ENCODE measurements at regions not wholly inside any gene's neighbourhood (a gene's known extent, or its start where the extent isn't known, plus 50 kb on each side); places are given as distances from the start of the nearest gene placed in this dataset.

DNA sequence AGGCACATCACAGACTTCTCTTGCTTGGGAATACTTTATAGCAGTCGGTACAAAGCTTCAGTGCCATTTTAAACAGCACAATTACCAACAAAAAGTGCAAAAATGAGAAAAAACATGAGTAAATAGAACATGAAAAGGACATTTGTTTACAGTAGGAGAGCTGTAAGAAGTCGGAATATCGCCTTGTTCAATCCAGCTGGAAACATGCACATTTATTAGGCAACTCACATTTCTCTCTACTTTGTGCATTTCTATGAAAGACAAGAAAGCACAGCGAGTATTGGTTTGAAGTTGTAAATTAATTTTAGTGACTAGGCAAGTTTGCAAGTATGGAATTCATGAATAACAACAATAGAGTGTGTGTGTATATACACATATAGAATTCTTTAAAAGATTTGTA, 484.7 kb downstream of the DACH1 start:
- H3K27me3 ChIP-seq (ENCODE audit: control insufficient read depth in 1 of 2, insufficient read depth in 1 of 2, low read length in 2 of 2) = no peaks in the 10 kb centered on the region

DNA sequence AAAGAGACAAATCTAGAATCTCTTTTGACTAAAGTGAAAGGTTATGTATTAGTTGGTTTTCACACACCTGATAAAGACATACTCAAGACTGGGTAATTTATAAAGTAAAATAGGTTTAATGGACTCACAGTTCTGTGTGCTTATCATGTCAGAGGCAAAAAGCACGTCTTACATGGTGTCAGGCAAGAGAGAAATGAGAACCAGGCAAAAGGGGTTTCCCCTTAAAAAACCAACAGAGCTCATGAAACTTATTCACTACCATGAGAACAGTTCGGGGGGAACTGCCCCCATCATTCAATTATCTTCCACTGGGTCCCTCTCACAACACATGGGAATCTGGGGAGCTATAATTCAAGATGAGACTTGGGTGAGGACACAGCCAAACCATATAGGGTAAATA, 486.8 kb downstream of the DACH1 start:
- H3K27me3 ChIP-seq (ENCODE audit: control insufficient read depth in 1 of 2, insufficient read depth in 1 of 2, low read length in 2 of 2) = no peaks in the 10 kb centered on the region
- H3K36me3 ChIP-seq (ENCODE audit: control insufficient read depth in 1 of 2, insufficient read depth in 2 of 2, low read depth in 1 of 2, low read length in 2 of 2) = no peaks in the 10 kb centered on the region
- no peak overlapping the region for H3K4me3 ChIP-seq (ENCODE audit: insufficient read depth in 1 of 2, low read depth in 1 of 2, low read length in 2 of 2)
- H2AK5ac ChIP-seq (ENCODE audit: low read length, severe bottlenecking) = no peak overlapping the region
- H3K4me2 ChIP-seq (ENCODE audit: low read length, poor library complexity, severe bottlenecking) = no peak overlapping the region
- H2AFZ ChIP-seq (ENCODE audit: low read depth, low read length) = no peak overlapping the region
- no peak overlapping the region for H3K9ac ChIP-seq (ENCODE audit: low read length)
- H3K4me1 ChIP-seq (ENCODE audit: control insufficient read depth, insufficient read depth, low read depth, low read length) = no peaks in the 10 kb centered on the region
- WGBS = 89% methylated on average over 1 of the region's 2 CpGs
- H2BK120ac ChIP-seq (ENCODE audit: low read depth, low read length) = no peak overlapping the region
- no peak overlapping the region for H3K14ac ChIP-seq (ENCODE audit: low read length in 2 of 2)
- no peak overlapping the region for H2BK12ac ChIP-seq (ENCODE audit: low read length in 2 of 2)
- H4K91ac ChIP-seq (ENCODE audit: low read length) = no peak overlapping the region
- H3K79me1 ChIP-seq (replicated peaks; ENCODE audit: low read length, poor library complexity, severe bottlenecking) = no peaks in the 10 kb centered on the region
- H3K9me3 ChIP-seq (ENCODE audit: control insufficient read depth, low read length) = no peaks in the 10 kb centered on the region
- no peak overlapping the region for H2BK15ac ChIP-seq (ENCODE audit: low read depth, poor library complexity, severe bottlenecking)
- no peak overlapping the region for H3K18ac ChIP-seq (ENCODE audit: low read depth in 1 of 2, low read length in 2 of 2)
- H3K27ac ChIP-seq (ENCODE audit: low read length, poor library complexity, severe bottlenecking) = no peak overlapping the region
- no peak overlapping the region for H2BK5ac ChIP-seq (ENCODE audit: low read depth, low read length, poor library complexity, severe bottlenecking)
- no peak overlapping the region for H3K4ac ChIP-seq (ENCODE audit: low read depth in 1 of 2, low read length in 2 of 2)
- H3K23ac ChIP-seq (ENCODE audit: low read length in 2 of 2) = no peak overlapping the region
- H4K8ac ChIP-seq (ENCODE audit: low read length) = no peak overlapping the region
- no peak for DNase-seq

More for the DNA sequence above, 484.7 kb downstream of the DACH1 start:
- H3K4me1 ChIP-seq (ENCODE audit: control insufficient read depth, insufficient read depth, low read depth, low read length) = no peaks in the 10 kb centered on the region
- H4K8ac ChIP-seq (ENCODE audit: low read length) = no peak overlapping the region
- DNase-seq = no peak
- no peak overlapping the region for H3K4ac ChIP-seq (ENCODE audit: low read depth in 1 of 2, low read length in 2 of 2)
- no peak overlapping the region for H3K4me3 ChIP-seq (ENCODE audit: insufficient read depth in 1 of 2, low read depth in 1 of 2, low read length in 2 of 2)
- 100% methylated on average over 2 of the region's 4 CpGs for WGBS
- H3K14ac ChIP-seq (ENCODE audit: low read length in 2 of 2) = no peak overlapping the region
- no peak overlapping the region for H3K9ac ChIP-seq (ENCODE audit: low read length)
- no peak overlapping the region for H2AK5ac ChIP-seq (ENCODE audit: low read length, severe bottlenecking)
- H3K18ac ChIP-seq (ENCODE audit: low read depth in 1 of 2, low read length in 2 of 2) = no peak overlapping the region
- no peak overlapping the region for H2AFZ ChIP-seq (ENCODE audit: low read depth, low read length)
- no peak overlapping the region for H3K23ac ChIP-seq (ENCODE audit: low read length in 2 of 2)
- no peak overlapping the region for H2BK12ac ChIP-seq (ENCODE audit: low read length in 2 of 2)
- H3K36me3 ChIP-seq (ENCODE audit: control insufficient read depth in 1 of 2, insufficient read depth in 2 of 2, low read depth in 1 of 2, low read length in 2 of 2) = no peaks in the 10 kb centered on the region
- H3K27ac ChIP-seq (ENCODE audit: low read length, poor library complexity, severe bottlenecking) = no peak overlapping the region
- no peaks in the 10 kb centered on the region for H3K79me1 ChIP-seq (replicated peaks; ENCODE audit: low read length, poor library complexity, severe bottlenecking)
- H4K91ac ChIP-seq (ENCODE audit: low read length) = no peak overlapping the region
- H2BK5ac ChIP-seq (ENCODE audit: low read depth, low read length, poor library complexity, severe bottlenecking) = no peak overlapping the region
- H3K9me3 ChIP-seq (ENCODE audit: control insufficient read depth, low read length) = no peaks in the 10 kb centered on the region
- no peak overlapping the region for H2BK120ac ChIP-seq (ENCODE audit: low read depth, low read length)
- no peak overlapping the region for H3K4me2 ChIP-seq (ENCODE audit: low read length, poor library complexity, severe bottlenecking)
- no peak overlapping the region for H2BK15ac ChIP-seq (ENCODE audit: low read depth, poor library complexity, severe bottlenecking)

DNA sequence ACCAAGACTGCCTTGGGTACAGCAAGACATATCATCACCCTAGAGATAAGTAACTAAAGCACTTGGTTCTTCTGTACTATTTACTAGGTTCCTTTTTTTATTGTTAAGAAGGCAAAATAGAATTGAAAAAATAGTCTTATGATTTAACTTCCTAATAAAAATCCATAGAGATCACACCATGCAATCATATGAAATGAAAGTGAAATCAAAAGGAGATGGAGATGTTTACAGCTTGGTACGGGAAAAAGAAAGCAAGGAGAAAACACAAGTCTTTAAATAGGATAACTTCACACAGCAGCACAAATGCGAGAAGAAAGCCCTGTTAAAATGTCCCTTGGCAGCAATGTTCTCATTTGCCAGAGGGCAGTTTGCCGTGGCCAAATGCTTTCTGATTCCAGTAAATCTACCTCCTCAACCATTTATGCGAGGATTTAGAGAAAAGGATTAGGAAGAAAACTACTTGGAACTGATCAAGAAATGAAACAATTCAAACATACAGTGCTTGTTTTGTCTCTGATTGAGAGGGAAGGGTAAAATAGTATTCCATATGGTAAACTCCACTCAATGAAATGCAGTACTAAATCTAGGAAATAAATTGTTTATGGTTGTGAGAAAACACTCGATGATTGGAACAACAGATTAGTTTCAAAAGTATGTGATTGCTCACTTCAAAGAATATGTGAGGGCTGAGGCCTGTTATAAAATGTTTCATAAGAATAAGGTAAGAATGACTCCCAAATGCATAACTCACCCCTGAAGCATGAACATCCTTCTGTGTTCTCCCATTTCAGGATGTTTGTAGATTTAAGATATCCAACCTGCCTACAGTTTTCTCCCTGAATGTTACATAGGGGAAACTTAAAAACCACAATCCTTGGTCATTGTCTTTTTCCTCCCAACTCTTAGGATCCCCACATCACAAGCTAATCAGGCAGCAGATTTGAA, 487.8 kb downstream of the DACH1 start:
- Histone ChIP-seq H3K4me1 (ENCODE audit: control insufficient read depth, insufficient read depth, low read depth, low read length) (no peaks in the 10 kb centered on the region), H2BK15ac (ENCODE audit: low read depth, poor library complexity, severe bottlenecking) (no peak overlapping the region), H4K8ac (ENCODE audit: low read length) (no peak overlapping the region), H3K27me3 (ENCODE audit: control insufficient read depth in 1 of 2, insufficient read depth in 1 of 2, low read length in 2 of 2) (no peaks in the 10 kb centered on the region), H2BK120ac (ENCODE audit: low read depth, low read length) (no peak overlapping the region), H3K79me1 (replicated peaks; ENCODE audit: low read length, poor library complexity, severe bottlenecking) (no peaks in the 10 kb centered on the region), H3K9me3 (ENCODE audit: control insufficient read depth, low read length) (no peaks in the 10 kb centered on the region), H2AK5ac (ENCODE audit: low read length, severe bottlenecking) (no peak overlapping the region), H3K14ac (ENCODE audit: low read length in 2 of 2) (no peak overlapping the region), H3K36me3 (ENCODE audit: control insufficient read depth in 1 of 2, insufficient read depth in 2 of 2, low read depth in 1 of 2, low read length in 2 of 2) (no peaks in the 10 kb centered on the region), H2BK5ac (ENCODE audit: low read depth, low read length, poor library complexity, severe bottlenecking) (no peak overlapping the region), H3K4me3 (ENCODE audit: insufficient read depth in 1 of 2, low read depth in 1 of 2, low read length in 2 of 2) (peak overlapping the region in 1 of 2 experiments; percentile 60), H3K18ac (ENCODE audit: low read depth in 1 of 2, low read length in 2 of 2) (no peak overlapping the region), H3K27ac (ENCODE audit: low read length, poor library complexity, severe bottlenecking) (no peak overlapping the region), H4K91ac (ENCODE audit: low read length) (no peak overlapping the region), H3K4ac (ENCODE audit: low read depth in 1 of 2, low read length in 2 of 2) (no peak overlapping the region), H2AFZ (ENCODE audit: low read depth, low read length) (no peak overlapping the region), H3K9ac (ENCODE audit: low read length) (peak overlapping the region; percentile 60), H2BK12ac (ENCODE audit: low read length in 2 of 2) (no peak overlapping the region), H3K23ac (ENCODE audit: low read length in 2 of 2) (no peak overlapping the region), H3K4me2 (ENCODE audit: low read length, poor library complexity, severe bottlenecking) (no peak overlapping the region)
- peak; percentile 56 for DNase-seq
- 73% methylated on average over 3 of the region's 5 CpGs for WGBS

DNA sequence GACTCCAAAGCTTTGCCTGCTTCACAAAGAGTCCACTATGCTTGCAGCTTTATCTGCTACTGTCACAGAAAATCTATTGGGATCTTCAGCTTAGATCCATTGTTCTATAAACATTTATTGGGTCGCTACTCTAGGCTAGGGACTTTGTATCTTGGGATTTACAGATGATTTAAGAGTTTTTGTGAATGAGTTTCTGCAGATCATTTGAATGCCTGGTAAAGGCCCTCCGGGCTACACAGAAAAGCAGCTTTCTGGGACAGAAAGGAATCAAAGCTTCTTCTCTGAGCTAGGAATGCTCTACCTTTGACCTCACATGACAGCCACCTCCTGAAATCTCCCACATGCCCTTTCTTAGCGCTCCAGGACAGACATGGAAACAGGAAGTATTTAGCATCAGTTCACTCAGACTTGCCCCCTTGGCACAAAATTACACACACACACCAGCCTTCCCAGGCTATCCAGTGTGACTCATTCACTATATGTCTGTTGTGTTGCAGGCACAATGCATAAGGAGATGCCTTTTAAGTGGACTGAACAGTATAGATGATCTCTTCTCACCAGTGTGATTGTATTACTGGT, 492.4 kb downstream of the DACH1 start:
- no peak overlapping the region for H3K27ac ChIP-seq (ENCODE audit: low read length, poor library complexity, severe bottlenecking)
- peak overlapping the region; percentile 10 for H2AFZ ChIP-seq (ENCODE audit: low read depth, low read length)

More for the DNA sequence above, 492.4 kb downstream of the DACH1 start:
- H3K27me3 ChIP-seq (ENCODE audit: control insufficient read depth in 1 of 2, insufficient read depth in 1 of 2, low read length in 2 of 2) = no peaks in the 10 kb centered on the region
- no peak overlapping the region for H2BK12ac ChIP-seq (ENCODE audit: low read length in 2 of 2)
- H3K4me3 ChIP-seq (ENCODE audit: insufficient read depth in 1 of 2, low read depth in 1 of 2, low read length in 2 of 2) = no peak overlapping the region
- no peak overlapping the region for H3K4me2 ChIP-seq (ENCODE audit: low read length, poor library complexity, severe bottlenecking)
- no peak overlapping the region for H3K4ac ChIP-seq (ENCODE audit: low read depth in 1 of 2, low read length in 2 of 2)
- H3K36me3 ChIP-seq (ENCODE audit: control insufficient read depth in 1 of 2, insufficient read depth in 2 of 2, low read depth in 1 of 2, low read length in 2 of 2) = no peaks in the 10 kb centered on the region
- 45% methylated on average over 3 of the region's 3 CpGs for WGBS
- no peak overlapping the region for H4K91ac ChIP-seq (ENCODE audit: low read length)
- peak overlapping the region in 1 of 2 experiments; percentile 91 for H3K14ac ChIP-seq (ENCODE audit: low read length in 2 of 2)
- H2BK5ac ChIP-seq (ENCODE audit: low read depth, low read length, poor library complexity, severe bottlenecking) = no peak overlapping the region
- H2BK120ac ChIP-seq (ENCODE audit: low read depth, low read length) = no peak overlapping the region
- peak; percentile 66 for DNase-seq
- no peak overlapping the region for H3K9ac ChIP-seq (ENCODE audit: low read length)
- H4K8ac ChIP-seq (ENCODE audit: low read length) = peak overlapping the region; percentile 28
- no peaks in the 10 kb centered on the region for H3K4me1 ChIP-seq (ENCODE audit: control insufficient read depth, insufficient read depth, low read depth, low read length)
- H3K79me1 ChIP-seq (replicated peaks; ENCODE audit: low read length, poor library complexity, severe bottlenecking) = no peaks in the 10 kb centered on the region
- no peak overlapping the region for H3K23ac ChIP-seq (ENCODE audit: low read length in 2 of 2)
- H2AK5ac ChIP-seq (ENCODE audit: low read length, severe bottlenecking) = no peak overlapping the region
- H3K18ac ChIP-seq (ENCODE audit: low read depth in 1 of 2, low read length in 2 of 2) = peak overlapping the region; percentile 34 to 57
- H2BK15ac ChIP-seq (ENCODE audit: low read depth, poor library complexity, severe bottlenecking) = no peak overlapping the region
- H3K9me3 ChIP-seq (ENCODE audit: control insufficient read depth, low read length) = no peaks in the 10 kb centered on the region
